Stimulated activated CD8-positive, alpha-beta memory T cell treated with anti-CD3 and anti-CD28 coated beads, Interleukin-12 subunit alpha, Interleukin-12 subunit beta, amount 100 ng/mL, for 24 hours (primary cell): ENCODE measurements at regions not wholly inside any gene's neighbourhood (a gene's known extent, or its start where the extent isn't known, plus 50 kb on each side); places are given as distances from the start of the nearest gene placed in this dataset.

Source experiments
- DNase-seq: peaks from one replicate; pipeline ENCODE4 v3.0.0-alpha.2; 2020; ENCODE audit errors: extremely low read depth

DNA sequence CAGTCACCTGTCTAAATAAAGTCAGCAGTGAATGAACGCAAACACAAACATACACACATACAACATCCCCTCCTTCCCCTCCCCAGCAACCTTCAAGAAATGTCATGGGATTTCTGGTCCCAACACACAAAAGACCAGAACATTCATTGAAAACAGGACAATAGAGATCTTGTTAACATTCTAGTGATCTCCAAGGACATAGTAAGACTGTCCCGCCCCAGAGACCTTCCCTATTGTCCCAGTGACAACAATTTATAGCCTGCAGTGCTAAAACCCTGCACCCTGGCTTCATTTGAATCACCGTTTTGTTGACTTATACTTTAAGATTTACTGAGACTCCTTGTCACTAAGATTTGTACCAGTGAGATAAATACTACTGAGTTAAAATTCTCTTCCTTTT is 143.9 kb upstream of the NOX3 start:
- no peak for DNase-seq

DNA sequence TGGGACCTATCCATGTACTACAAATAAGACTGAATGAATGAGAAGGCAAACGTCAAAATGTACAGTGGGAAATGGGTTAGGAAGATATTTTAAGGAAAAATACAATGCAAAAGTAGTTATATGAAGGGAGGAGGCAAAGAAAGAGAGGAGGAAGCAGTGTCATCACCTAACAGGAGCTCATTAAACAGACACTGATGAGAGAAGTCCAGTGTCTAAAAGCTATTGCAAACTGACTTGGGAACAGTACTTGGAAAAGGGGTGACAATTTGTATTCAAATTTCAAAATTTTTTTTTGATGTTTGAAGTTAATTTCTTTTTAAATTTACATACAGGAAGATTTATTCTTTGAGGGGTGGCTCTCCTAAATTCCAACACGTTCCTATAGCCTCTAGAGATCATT is 143.5 kb upstream of the NOX3 start:
- no peak for DNase-seq

DNA sequence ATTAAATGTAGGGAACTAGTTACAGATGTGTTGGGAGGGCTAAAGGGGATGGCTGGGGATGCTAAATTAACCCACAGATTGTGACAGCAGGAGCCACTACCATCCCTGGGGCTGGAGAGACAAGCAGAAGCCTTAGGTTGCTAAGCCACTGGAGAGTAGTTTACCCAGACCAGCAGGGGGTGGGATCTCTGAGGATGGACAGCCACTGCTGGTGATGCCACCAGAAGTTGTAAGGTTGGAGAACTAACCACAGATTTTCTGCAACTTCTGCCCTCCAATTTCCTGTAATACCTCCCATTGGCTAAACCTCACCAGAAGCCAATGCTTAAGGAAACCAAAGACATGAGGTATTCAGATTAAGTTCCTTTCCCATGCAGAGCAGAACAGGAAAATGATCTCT is 139.6 kb upstream of the NOX3 start:
- DNase-seq, result no peak

DNA sequence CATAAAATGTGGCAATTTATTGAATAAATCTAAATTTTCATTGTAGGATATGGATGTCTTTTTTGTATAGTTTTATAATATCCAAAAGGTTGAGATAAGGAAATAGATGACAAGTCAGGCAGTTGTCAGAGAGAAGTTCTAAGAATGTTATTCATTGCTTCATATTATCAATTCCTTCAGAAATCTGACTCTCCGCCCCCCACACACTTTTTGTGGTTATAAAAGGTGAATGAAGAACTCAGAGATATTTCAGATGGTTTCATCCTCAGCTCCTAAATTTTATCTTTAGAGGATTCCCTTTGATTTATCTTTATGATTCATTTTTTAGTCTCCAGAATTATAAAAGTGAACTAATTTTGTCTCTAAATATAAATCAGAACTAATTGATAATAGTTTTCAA is 136.1 kb upstream of the NOX3 start:
- DNase-seq, result no peak

DNA sequence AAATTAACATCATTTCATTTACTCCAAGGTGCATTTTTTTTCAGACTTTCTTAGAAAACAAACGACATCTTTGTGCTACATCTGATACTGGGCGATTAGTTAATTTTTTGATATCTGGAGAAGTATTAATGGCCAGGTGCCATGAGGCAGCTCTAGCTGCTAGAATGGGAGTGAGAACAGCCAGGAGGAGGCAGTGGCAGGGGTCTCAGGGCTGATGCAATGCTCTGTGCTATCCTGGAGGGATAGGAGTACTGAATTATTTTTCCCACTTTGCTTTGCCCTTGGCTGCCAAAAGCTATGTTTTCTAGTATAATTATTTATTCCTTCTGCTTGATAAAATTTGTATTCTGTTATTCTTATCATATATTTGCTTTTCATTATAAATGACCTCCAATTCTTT is 133.6 kb upstream of the NOX3 start:
- DNase-seq, result no peak

DNA sequence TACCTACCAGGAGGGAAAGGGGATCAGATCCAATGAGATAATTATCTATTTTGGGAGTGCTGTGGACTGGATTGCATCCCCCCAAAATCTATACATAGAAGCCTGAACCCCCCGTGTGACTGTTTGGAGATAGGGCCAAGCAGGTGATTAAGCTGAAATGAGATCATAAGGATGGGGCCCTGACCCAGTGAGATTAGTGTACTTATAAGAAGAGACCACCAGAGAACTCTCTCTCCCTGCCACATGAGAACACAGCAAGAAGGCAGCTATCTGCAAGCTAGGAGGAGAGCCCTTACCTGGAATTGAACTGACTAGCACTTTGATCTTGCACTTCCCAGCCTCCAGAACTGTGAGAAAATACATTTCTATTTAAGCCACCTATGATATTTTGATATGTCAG is 132.2 kb upstream of the NOX3 start:
- DNase-seq, result no peak

DNA sequence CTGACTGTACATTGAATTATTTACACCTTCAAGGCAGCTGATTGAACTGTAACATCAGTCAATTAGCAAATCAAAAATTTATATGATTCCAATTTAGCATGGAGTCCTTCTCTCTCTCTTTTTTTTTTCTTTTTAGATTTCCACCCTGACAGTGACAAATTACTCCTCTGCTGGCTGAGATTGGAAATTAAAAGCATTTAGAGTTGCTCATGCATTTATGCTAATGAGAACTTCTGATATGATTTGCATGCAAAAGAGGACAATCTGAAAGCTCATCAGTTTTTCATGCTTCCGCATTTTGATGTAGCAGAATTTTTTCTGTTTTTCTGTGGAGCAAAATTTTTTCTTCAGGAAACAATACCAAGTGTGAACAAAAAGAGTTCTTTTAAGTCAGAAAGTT is 130.5 kb upstream of the NOX3 start:
- no peak for DNase-seq

DNA sequence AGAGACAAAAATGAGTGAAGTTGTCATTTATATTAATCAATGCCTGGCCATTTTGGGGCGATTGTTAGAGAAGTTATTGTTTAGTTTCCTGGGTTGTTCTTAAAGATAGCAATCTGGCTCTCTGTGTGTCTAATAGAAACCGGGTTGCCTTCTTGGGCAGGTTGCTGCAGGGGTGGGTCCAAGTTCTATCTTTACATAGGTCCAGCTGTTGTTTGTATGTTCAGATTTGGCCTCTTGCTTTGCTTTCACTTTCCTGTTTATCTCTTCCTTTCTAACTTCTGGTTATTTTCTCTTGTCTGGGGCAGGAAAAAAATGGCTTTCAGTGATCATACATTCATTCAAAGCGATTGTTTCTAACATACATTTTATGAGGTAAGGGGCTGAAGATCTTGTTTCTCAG is 128.4 kb upstream of the NOX3 start:
- DNase-seq, result no peak

DNA sequence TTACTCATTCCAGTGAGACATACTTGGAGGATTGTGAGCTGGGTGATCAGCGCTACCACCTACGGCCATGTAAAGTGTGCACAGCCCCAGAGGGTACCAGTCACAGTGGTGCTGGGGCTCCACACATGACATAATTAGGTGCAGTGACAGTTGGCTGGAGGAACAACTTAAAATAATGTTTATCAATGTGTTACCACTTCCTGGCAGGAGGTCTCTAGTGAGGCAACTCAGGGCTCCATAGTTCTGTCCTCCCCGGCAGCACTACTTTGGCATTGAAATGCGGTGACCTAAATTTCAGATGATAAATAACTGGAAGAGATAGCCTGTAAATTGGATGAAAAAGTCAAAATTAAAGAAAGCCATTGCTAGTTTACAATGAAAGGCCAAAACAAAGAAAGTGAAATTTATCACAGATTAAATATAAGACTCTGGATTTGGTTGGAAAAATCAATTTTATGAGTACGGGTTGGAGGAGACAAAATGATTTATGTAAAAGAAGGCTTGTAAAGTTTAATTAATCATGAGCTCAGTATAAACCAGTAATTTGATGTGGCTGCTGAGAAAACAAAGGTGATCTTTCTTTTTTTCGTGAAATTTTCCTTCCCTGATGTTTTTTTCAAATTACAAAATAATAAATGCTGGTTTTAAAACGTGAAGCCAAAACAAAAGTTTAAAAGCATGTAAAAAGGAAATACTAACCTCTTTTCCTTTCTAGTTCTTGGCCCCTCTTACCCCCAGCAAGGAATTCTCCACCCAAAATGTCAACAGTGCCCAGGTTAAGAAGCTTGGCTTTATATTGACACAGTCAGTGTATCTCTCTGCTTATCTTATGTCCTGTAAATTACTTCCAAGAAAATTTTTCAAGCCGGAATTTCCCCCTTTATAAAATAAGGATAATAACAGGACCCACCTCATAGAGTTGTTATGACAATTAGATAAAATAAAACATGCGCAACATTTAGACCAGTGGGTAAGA is 126.7 kb upstream of the NOX3 start:
- DNase-seq, result no peak

DNA sequence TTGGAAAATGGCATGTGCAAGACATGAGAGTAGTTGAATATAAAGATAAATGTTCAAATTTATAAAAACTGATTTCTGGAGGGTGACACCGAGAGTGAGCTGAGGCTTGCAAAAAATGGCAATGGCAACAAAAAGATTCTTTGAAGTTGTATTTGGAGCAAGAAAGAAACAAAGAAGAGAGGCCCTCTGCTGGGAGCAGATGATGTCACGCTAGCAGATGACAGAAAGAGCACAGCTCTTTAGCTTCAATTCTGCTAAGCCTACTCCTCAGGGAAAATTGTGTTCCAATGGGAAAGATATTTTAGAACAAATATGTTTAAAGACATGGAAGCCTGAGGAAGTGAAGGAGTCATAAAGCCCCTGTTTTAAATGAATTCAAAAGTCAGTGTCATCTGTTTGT is 125.3 kb upstream of the NOX3 start:
- no peak for DNase-seq

DNA sequence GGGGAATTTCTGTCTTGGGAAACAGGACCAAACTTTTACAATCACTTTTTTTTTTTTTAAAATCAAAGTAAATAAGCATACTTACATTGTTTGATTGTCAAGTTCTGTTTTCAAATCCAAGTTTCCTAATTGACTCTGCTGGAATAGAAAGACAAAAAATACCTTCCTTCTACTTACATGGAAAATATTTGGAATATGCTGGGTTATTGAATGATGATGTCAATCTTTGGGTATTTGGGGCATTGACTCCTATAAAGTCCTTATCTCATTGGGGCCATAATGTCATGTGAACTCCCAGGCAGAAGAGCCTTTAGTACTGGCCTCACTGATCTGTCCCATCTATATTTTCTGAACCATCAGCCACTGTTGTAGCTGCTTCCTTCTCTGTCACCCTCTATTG is 122.6 kb upstream of the NOX3 start:
- DNase-seq, result no peak

DNA sequence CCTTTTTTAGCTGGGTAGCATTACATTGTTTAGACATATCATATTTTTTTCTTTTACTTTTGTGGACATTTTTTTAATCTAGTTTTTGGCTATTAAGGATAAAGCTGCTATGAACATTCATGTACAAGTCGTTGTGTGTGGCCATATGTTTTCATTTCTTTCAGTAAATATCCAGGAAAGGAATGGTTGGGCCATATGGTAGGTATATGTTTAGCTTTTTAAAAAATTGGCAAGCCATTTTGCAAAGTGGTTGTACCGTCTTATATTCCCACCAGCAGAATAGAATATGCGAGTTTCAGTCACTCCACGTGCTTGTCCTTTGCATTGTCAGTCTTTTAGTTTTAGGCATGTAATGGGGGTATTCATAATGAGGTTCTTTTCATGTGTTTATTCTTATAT is 106.3 kb upstream of the NOX3 start:
- DNase-seq, result no peak

DNA sequence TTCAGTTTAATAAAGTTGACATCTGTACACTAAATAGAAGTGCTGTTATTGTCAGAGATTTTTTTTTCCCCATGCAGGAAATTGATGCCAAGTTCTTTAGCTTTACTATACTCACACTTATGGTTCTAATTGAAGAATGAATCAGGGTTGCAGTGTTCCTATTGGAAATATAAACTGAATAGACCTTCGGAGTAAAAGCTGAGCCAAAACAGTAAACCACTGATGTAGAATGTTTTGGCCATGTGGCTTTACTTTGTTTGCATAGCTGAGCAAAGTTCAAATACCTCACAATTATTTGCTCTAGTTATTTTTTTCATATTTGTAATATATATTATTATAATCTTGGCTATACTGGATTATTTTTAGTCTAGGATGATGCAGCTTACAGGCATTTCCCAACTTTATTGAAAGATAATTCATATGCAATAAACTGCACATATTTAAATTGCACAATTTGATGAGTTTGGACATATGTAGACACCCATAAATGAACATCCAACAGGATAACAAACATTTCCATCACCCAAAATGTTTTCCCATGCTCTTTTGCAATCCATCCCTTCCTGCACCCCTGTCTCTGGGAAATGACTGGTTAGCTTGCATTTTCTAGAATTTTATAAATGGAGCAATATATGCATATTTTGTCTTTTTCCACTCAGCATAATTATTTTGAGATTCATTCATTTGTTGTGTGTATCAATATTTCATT is 105.8 kb upstream of the NOX3 start:
- no peak for DNase-seq

DNA sequence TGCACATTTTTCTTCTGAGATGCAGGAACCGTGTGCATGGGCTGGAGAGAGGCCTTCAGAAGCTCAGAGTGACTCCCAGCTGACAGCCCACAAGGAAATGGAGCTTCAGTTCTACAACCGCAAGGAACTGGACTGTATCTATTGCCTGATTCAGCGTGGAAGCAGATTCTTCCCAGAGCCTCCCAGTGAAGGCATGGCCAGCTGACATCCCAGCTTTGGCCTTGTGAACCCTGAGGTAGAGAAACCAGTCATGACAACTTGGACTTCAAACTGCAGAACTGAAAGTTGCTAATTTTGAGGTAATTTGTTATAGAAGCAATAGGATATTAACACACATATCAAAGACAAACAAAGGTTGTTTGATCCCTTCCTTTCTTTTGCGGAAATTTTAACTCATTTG is 94.3 kb upstream of the NOX3 start:
- no peak for DNase-seq

DNA sequence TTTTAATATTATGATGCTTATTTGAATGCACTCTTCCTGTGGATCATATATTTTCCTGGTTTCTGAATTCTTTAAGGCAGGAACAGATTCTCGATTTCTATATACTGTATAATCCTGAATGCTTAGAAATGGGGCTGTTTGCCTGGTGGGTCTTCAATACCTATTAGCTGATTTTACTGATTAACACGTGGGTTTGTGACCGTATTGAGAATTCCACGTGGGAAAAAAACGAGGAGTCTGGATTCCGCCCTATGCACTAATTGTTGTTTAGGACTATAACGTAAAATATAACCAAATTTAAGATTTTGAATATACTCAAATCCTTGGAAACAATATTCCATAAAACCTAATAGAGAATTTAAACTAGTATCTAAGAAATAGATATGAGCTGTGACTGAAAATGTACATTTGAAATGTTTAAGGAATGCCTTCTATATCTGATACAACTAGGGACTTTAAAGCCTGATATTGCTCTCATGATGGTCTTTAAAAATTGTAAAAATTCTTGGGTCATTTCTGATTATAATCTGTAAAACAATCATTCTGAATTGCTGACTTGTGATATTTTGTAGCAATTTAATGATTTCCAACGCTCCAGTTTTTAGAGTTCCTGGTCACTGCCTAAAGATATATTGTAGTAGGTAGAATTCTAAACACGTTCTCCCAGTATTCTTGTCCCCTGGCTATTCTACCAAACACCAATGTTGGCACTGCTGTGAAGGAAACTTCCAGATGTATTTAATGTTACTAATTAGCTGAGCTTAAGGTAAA is 93.6 kb upstream of the NOX3 start:
- DNase-seq, result no peak

DNA sequence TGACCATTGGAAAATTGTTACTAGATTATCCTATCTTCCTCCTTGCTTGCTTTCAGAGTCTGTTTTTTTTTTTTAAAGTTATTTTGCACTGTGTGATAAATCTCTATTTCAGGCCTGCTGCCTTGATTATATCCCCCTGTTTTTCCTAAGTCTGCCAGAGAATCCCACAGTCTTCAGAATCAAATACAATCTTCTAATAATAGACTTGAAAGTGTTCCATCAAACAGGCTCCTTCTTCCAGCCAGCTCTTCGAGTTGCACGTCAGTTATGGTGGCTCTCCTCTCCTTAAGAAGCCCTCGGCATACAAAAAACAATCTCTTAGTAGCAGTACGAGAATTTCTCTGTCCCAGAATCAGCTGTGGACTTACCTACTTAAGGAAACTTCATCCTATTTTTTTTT is 92.9 kb upstream of the NOX3 start:
- DNase-seq, result no peak

DNA sequence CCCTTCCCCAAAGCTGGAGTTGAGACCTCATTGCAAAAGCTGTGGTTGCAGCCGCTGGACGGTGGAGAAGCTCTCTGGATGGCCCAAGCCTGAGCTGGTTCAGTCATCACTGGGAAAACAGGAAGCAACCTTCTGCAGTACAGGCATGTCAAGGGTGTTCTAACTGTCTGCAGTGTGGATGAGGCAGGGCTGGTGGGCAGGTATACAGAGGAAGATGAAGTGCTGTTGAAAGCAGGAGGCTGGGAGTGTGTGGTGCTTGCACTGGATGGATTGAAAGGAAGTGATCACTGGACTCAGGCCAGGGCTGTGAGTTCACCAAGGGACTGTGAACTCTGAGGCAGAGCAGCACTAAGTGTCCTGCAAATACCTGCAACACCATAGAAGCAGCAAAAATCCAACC is 89.0 kb upstream of the NOX3 start:
- DNase-seq, result no peak

DNA sequence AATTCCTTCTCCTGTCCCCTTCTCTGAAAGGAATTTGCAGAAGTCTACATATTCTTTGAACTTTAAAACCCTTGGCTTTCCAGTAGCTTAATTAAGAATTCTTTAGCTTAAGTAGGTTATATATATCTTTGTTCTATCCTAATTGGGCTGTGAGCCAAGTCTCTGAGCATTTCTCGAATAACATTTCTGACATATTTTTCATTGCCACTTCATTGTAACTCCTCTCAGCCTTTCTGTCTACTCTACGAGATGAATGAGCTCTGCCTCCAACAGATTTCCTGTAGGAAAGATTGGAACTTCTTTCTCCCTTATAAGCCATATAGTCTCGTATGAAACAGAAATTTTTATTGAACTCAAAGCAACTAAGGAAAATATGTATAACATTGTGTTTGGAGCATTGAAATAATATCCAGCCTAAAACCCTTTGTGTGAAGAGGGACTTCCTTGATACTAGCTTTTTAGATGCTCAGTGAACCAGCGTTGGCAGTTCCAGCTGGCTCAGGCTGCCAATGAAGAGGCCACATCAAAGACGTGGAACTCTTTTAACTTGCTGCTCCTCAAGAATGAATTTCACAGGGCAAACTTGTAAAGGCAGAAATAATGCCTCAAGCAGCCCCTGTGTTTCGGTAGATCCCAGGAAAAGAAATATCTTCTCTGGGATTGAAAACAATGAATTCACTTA is 87.7 kb upstream of the NOX3 start:
- no peak for DNase-seq

DNA sequence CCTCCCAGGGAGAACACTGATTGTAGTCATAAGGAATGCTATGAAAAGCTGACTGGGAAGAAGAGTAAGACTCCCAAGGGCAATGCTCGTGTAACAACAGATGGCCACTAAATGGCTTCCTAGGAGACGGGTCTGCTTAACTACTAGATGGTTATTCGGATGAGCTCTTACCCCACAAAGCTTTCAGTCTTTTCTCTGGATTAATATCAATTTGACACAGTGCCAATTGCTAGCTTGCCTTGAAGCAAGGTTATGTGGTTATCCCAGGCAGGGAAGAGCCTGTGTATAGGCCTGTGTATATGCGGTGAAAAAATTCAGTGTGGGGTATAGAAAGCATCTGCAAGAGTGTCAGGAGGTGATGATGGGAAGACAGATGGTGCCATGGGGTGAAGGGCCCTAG is 86.4 kb upstream of the NOX3 start:
- no peak for DNase-seq

DNA sequence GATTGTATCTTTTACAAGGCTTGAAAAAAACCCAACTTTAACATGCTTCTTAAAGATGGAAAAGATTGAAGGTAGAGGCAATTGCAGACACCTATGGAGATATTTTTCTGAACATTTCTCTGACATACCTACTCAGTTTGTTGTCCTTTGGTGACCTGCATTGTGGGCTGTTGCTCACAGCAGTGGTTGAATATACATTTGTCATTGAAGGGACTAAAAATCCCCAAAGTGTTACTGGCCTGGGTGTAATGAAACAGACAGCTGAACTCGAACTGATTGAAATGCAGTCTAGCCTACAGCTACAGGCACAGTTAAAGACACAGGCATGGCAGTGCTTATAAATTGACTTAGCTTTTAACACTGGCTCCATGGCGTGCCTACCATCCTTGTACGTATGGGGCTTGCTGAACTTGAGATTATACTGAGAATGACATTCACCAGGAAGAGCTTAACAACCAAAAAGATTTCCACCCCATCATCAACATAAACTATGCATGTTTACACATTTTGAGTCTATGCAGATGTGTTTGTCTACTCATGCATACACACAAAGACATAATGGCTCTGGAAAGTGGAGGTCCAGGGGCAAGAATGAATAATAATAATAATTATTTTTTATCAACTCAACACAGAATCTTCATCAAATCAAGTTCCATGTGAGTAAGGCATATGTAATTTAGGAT is 83.2 kb upstream of the NOX3 start:
- no peak for DNase-seq

DNA sequence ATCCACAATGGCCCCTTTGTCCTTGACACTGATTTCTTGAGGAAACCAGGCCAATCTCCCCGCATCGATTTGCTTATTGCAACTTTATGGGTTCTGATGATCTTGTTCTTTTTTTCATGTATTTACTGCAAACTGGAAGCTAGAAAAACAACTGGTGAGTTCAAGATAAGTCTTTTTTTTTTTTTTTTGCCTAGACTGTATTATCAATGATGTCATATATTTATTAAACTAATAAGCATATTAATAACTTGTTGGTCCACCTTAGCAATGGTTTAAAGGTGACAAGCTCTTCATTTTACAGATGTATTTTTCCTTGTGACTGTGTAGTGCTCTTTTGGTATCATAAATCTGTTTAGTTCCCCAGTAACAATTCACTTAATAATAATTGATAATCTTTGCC is 79.0 kb upstream of the NOX3 start:
- DNase-seq, result no peak
